GM12874 (cell line): ENCODE measurements at regions not wholly inside any gene's neighbourhood (a gene's known extent, or its start where the extent isn't known, plus 50 kb on each side); places are given as distances from the start of the nearest gene placed in this dataset.

Experiments used
- TF ChIP-seq, protein P1 (sequence below): IDR thresholded peaks from 2 replicates; pipeline ENCODE4 v1.5.1; 2011; ENCODE audit warnings: low read depth, mild to moderate bottlenecking, control low read depth, low read length, moderate library complexity; ENCODE audit not compliant: insufficient read depth

- TF ChIP-seq, protein P1, sequence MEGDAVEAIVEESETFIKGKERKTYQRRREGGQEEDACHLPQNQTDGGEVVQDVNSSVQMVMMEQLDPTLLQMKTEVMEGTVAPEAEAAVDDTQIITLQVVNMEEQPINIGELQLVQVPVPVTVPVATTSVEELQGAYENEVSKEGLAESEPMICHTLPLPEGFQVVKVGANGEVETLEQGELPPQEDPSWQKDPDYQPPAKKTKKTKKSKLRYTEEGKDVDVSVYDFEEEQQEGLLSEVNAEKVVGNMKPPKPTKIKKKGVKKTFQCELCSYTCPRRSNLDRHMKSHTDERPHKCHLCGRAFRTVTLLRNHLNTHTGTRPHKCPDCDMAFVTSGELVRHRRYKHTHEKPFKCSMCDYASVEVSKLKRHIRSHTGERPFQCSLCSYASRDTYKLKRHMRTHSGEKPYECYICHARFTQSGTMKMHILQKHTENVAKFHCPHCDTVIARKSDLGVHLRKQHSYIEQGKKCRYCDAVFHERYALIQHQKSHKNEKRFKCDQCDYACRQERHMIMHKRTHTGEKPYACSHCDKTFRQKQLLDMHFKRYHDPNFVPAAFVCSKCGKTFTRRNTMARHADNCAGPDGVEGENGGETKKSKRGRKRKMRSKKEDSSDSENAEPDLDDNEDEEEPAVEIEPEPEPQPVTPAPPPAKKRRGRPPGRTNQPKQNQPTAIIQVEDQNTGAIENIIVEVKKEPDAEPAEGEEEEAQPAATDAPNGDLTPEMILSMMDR = no peak
Observed at GRCh38 chr6:18958146-18958545, 571.0 kb downstream of the RNF144B start.

DNA sequence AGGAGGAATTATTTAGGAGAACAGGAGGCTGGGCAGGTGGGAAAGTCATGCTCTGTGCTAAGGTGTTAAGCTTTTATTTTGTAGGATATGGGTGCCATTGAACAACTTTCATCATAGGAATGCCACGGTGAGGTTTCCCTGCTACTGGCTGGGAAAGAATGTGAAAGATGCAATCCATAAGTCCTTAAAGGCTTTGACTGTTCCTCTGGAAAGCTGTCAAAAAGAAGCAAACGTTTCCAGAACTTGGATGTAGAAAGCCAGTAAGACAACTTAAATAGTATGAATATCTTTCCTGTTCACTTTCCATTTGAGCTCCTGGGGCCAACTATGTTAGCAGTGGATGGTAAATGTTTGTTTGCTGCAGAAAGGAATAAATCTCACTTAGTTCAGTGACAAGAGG is 574.4 kb downstream of the RNF144B start:
- TF ChIP-seq, protein P1 = no peak

GRCh38 chr6:18962361-18962905 is 575.3 kb downstream of the RNF144B start:
- TF ChIP-seq, protein P1 = no peak

GRCh38 chr6:18963439-18963838 is 576.3 kb downstream of the RNF144B start:
- TF ChIP-seq, protein P1 = no peak

DNA sequence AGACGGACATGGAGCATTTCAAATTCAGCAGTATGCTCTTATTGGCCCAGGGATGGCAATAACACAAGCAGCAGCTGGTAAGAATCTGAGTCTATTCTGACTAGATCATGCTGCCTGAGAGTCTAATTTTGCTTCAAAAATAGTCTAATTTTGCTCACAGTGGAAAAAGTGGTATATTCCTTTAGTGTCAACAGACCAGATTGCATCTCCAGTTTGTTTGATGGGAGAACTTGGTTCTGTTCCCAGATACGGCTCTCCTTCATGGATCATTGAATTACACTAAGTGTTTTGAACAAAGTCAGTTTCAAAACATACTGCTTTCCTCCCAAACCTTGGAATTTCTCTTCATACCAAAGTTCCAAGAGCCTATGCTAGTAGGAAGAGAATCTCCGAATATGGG is 586.1 kb downstream of the RNF144B start:
- TF ChIP-seq, protein P1 = no peak

DNA sequence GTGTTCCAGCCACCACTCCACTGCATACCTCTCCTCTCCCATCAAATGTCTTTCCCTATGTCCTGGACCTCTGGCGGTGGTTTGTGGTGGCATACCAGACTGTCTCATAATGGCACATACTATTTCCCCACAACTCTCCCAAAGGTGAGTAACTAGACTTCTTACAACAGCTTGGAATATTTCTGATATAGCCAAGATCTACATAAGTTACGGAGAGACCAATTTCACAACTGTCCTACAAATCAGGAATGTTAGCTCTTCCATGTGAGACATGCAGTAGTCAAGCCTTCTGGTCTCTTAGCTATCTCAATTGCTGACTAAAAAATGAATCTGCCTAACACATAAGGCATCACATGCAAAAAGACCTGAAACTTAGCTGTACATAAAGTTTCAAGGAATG is 588.9 kb downstream of the RNF144B start:
- TF ChIP-seq, protein P1 = no peak

GRCh38 chr6:18976966-18977365 is 589.8 kb downstream of the RNF144B start:
- TF ChIP-seq, protein P1 = no peak
